ENCODE measurements at regions not wholly inside any gene's neighbourhood (a gene's known extent, or its start where the extent isn't known, plus 50 kb on each side); places are given as distances from the start of the nearest gene placed in this dataset.

GRCh38 chr16:82345318-82345717, 175.3 kb upstream of the MPHOSPH6 start:
- no peak for TF ChIP-seq SPI1 (IDR thresholded peaks at IDR 0.05; ENCODE audit: borderline replicate concordance, low read depth)
- no peak for TF ChIP-seq REST (IDR thresholded peaks at IDR 0.05; ENCODE audit: insufficient replicate concordance, low read depth)
- no peak for TF ChIP-seq GABPA (IDR thresholded peaks at IDR 0.05; ENCODE audit: low read depth)
- no peak for TF ChIP-seq CTCF (IDR thresholded peaks at IDR 0.05; ENCODE audit: insufficient read depth, low read length)
- TF ChIP-seq POLR2AphosphoS5 (IDR thresholded peaks at IDR 0.05; ENCODE audit: low read depth): no peak
- H3K27ac ChIP-seq (replicated peaks): no peak overlapping the region
- no peak overlapping the region for H3K4me3 ChIP-seq (replicated peaks; ENCODE audit: insufficient read depth, low read length)
- DNase-seq (ENCODE audit: low read depth in 1 of 2, low spot score in 1 of 2): no peak
- no peaks in the 10 kb centered on the region for H3K27me3 ChIP-seq (ENCODE audit: insufficient read depth, poor library complexity, severe bottlenecking)

GRCh38 chr16:82344157-82344556, 174.1 kb upstream of the MPHOSPH6 start:
- Histone ChIP-seq H3K4me3 (replicated peaks; ENCODE audit: insufficient read depth, low read length) (no peak overlapping the region), H3K27me3 (ENCODE audit: insufficient read depth, poor library complexity, severe bottlenecking) (no peaks in the 10 kb centered on the region), H3K27ac (replicated peaks) (no peak overlapping the region)
- TF ChIP-seq REST (IDR thresholded peaks at IDR 0.05; ENCODE audit: insufficient replicate concordance, low read depth) (no peak), CTCF (IDR thresholded peaks at IDR 0.05; ENCODE audit: insufficient read depth, low read length) (peak; percentile 15), GABPA (IDR thresholded peaks at IDR 0.05; ENCODE audit: low read depth) (no peak), POLR2AphosphoS5 (IDR thresholded peaks at IDR 0.05; ENCODE audit: low read depth) (no peak), SPI1 (IDR thresholded peaks at IDR 0.05; ENCODE audit: borderline replicate concordance, low read depth) (no peak)
- DNase-seq (ENCODE audit: low read depth in 1 of 2, low spot score in 1 of 2): no peak

DNA sequence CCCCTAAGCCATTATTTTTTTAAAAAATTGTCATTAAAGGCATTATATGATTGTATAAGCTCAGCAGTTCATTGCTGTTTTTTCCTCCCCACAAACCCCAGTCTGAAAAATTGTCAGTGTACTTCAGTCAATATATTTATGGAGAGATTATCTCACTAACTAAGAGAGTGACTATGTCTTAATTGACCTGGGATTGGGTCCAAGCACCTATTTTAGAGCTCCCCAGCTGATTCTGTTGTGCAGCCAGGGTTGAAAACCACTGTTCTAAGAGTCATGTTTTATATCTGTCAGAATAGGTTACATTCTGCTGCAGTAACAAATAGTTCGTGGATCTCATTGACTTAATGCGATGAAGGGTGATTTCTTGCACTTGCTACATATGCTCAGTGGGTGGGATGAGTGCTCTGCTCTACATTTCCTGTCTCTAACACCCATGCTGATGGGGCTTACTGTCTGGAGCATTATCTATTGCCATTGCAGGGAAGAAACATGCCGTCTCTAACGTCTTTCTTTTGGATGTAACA, 171.2 kb upstream of the MPHOSPH6 start:
- TF ChIP-seq POLR2AphosphoS5 (IDR thresholded peaks at IDR 0.05; ENCODE audit: low read depth) (no peak), SPI1 (IDR thresholded peaks at IDR 0.05; ENCODE audit: borderline replicate concordance, low read depth) (no peak), REST (IDR thresholded peaks at IDR 0.05; ENCODE audit: insufficient replicate concordance, low read depth) (no peak), GABPA (IDR thresholded peaks at IDR 0.05; ENCODE audit: low read depth) (no peak)
- Histone ChIP-seq H3K27me3 (ENCODE audit: insufficient read depth, poor library complexity, severe bottlenecking) (no peaks in the 10 kb centered on the region), H3K4me3 (replicated peaks; ENCODE audit: insufficient read depth, low read length) (no peak overlapping the region), H3K27ac (replicated peaks) (no peak overlapping the region)
- no peak for DNase-seq (ENCODE audit: low read depth in 1 of 2, low spot score in 1 of 2)
